Left colon (tissue), 2 donors: ENCODE measurements at regions not wholly inside any gene's neighbourhood (a gene's known extent, or its start where the extent isn't known, plus 50 kb on each side); places are given as distances from the start of the nearest gene placed in this dataset.
"Not testable (repeated sequence)": the region's sequence is repeated elsewhere in the genome, so short reads cannot be mapped to it uniquely, and the experiment has no call there.

ENCODE experiments used
- ATAC-seq: fragments of 200-7000 bp; cut with Tn5 transposase; one replicate; pipeline ENCODE4 v1.9.1; 2020; ENCODE audit warnings: mild to moderate bottlenecking, moderate library complexity
- DNase-seq, 2 donors: peaks; one replicate each; pipeline ENCODE4 v3.0.0-alpha.2; 2020
- intact Hi-C, 2 donors: fragments of 100-400 bp; cut with DNase I in 1 of 2; cut with micrococcal nuclease in 1 of 2; formaldehyde crosslinking; loops; one replicate each; pipeline versions ENCODE4 v1.11.2 to v1.14.0; 2022; cut with DNase I, micrococcal nuclease
- donor health status: DM: no; HTN: no; CAD: no.
- donor health status: DM: yes; HTN: yes; CAD: no.

DNA sequence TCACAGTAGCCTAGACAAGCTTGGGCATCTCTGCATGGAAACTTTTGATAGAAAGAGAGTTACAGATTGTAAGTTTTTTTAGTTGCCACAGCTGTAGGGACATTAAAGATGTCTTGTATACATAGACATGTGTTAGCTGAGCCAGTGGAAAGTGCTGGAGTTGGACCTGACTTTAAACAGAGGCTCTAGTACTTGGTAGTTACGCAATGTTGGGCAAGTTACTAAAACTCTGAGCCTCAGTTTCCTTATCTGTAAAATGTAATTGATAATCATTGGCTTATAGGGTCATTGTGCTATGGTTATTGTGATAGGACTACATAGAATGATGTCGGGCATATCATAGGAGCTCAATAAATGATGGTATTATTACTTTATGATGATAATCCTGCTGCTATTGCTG lies 225.8 kb upstream of the CPHXL start:
- DNase-seq: no peak
- no peak for ATAC-seq
- intact Hi-C loops: no loop called here

DNA sequence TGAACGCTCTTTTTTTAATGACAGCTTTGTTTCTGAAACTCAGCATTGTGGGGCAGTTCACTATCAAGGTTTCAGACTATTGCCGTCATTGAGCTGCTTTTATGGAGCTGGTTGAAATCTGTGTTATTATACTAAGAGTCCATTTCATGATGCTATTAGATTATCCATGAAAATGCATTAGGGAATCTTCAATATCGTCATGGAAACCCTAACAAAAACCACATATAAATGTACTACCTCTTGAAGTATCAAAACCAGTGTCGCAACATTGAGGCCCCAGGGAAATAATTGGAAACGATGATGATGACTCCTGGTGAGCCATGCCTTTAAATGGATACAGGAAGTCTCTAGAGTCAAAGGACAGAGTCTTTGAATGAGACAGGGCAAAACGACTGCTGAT lies 231.6 kb upstream of the CPHXL start:
- ATAC-seq (no peak), DNase-seq (no peak)
- intact Hi-C loops: no loop called here

DNA sequence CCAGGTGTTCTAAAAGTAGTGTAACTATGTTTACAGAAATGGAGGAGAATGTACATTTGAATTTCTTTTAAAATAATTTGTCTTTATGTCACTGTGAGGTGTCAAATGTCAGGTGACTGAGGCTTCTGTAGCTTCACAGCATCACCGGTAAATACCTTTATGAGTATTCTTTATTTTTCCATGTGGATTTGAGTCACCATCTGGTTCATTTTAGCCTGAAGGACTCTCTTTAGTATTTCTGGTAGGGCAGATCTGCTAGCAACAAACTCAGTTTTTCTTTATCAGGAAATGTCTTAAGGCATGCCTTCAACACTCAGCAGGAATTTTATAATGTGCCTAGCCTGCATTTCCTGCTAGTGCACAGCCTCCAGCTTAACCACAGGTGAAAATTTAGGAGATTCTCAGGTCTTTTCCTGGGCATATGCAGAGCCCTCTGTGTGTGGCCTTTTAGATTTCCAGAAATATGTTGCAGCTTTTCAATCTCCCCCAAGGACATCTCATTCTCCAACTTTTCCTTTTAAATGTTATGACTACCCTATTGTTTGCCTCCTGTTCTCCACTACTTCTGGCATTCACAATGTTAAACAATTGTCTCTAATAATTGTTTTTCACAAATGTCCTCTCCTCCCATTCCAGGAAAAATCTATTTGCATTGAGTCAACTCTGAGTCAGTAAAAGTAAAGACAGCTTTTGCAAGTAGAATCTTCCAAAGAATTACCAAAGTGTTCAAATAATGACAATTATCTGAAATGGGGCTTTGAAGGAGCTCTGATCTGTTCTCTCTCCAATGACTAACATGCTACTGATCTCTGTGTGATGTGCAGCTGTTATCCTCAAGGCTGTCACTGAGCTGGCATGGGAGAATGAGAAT lies 239.4 kb upstream of the CPHXL start:
- ATAC-seq (no peak), DNase-seq (no peak)
- intact Hi-C loops: no loop called here

DNA sequence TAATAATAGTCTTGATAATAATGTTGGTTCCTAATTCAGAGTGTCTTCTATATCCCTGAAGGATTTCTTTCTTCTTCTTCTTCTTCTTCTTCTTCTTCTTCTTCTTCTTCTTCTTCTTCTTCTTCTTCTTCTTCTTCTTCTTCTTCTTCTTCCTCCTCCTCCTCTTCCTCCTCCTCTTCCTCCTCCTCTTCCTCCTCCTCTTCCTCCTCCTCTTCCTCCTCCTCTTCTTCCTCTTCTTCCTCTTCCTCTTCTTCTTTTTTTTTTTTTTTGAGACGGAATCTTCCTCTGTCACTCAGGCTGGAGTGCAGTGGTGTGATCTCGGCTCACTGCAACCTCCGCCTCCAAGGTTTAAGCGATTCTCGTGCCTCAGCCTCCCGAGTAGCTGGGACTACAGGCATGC lies 242.8 kb upstream of the CPHXL start:
- ATAC-seq, intact Hi-C loops, DNase-seq: not testable (repeated sequence)

DNA sequence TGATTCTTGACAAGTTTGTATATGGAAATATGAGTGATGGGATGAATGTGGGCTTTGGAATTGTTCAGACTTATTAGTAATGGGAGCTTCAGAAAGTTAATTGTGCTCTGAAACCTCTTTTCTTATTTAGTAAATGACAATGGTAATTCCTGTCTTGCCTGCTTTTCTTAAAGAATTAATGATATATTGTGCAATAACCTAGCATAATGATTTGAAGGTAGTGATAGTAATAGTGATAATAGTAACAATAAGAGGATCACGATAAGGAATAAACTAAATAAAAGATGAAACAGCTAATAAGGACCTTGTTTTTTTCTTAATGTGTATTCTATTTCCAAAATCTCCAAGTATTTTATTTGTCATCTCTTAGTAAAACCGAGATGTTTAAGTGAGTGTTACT lies 245.0 kb upstream of the CPHXL start:
- no peak for ATAC-seq
- DNase-seq: no peak
- intact Hi-C loops: no loop called here

DNA sequence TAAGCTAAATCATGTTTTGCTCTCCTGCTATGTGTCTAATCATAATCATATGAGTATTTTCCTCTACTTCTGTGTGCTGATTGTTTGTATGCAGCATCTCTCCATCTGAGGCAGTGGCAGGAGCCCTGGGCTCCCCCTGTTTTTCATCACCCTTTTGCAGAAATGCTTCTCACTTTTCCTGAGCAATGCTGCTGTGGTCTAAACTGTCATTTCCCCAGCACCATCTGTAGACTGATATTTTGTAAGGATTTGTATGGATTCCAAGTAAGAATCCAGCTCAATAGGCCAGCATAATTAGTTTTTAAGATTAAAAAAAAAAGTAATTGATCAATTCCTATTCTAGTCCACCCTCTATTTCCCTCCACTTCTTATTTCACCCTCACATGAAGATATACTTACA lies 257.0 kb upstream of the CPHXL start:
- intact Hi-C loops: no loop called here
- DNase-seq: no peak
- no peak for ATAC-seq

DNA sequence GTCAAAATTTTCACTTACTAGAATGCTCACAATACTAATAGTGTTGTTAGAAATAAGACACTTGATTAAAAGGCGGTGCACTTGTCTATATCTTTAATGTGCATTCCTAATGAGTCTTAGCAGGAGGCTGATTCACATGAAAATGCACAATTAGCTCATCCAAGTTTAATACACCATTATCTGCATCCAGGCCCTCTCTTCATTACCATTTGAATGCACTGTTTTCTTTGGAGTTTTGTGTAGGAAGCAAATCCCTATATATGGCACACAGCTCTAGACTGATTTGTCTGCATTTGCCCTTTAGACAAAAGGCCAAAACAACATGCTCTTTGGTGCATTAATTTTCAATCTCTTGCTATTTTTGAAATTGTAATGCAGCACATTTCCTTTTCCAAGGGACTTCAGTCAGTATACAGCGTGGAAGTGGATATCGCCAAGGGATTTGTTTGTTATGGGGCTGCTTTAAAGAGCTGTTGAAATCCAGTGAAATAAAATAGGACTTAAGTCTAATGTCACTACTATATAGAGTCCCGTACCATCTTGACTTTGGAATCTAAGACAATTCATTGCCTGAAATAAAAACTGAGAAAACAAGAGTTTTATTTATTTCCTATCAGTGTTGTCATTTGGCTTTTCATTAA lies 257.6 kb upstream of the CPHXL start:
- intact Hi-C loops: no loop called here
- no peak for DNase-seq
- ATAC-seq: no peak

DNA sequence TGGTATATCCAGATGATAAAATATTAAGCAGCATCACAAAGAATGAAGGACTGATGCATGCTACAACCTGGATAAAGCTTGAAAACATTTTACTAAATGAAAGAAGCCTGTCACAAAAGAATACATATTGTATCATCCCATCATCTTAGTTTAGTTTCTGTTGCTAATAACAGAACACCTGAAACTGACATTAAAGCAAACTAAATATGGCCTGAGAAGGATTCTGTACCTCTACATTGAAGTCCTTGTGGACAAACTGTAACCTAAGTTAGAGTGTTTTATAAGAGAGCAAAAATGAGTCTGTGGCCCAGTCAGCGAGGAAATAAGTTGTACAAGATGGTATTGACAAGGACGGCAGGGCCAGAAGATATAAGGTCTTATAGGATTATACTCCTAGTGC lies 261.0 kb upstream of the CPHXL start:
- ATAC-seq: no peak
- intact Hi-C loops: no loop called here
- no peak for DNase-seq

DNA sequence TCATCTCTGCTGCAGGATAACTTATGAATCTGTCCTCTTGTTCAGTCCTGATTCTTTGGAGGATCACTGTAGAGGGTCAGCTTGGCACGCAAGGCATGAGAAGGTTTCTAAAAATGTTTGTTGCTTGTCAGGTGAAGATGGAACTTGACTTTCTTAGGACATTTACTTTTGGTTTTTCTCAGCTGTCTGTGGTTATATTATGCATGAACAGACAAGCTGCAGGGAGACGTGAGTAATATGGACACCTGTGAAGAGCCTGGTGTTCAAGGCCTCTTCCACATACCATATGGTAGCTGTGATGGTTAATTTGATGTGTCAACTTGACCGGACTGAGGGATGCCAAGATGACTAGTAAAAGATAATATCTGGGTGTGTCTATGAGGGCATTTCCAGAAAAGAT lies 270.2 kb upstream of the CPHXL start:
- DNase-seq: no peak
- intact Hi-C loops: no loop called here

DNA sequence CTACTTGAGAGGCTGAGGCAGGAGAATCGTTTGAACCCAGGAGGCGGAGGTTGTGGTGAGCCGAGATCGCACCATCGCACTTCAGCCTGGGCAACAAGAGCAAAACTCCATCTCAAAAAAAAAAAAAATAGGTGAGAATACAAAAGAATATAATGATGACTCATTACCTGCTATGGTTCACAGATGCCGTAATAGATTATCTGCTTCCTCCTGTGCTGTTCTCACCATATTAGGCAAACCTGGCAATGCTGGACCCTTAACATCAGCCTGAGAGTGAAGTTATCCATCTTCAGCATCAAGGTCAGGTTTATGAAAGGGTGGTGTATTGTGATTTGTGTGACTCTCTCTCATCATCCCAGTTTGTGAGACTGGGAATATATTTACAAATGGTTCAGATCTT lies 271.3 kb upstream of the CPHXL start:
- DNase-seq: no peak
- no peak for ATAC-seq
- intact Hi-C loops: no loop called here

More for the DNA sequence above, 270.2 kb upstream of the CPHXL start:
- ATAC-seq: no peak

DNA sequence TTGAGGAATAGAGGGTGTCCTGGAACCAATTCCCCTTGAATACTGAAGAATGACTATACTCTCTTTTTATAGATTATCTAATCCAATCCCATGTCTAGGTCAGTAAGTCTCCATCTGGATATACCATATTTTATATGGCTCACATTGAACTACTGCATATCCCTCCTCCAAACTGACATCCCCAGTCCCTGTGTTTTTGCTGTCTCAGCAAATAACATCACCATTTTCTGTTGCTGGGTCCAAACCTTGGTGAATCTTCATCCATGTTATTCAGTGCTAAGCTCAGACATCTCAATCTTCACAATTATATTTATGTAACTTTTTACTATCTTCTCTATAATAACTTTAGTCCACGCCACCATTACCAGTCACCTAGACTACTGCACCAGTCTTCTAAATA lies 269.6 kb upstream of the CNTNAP4 start:
- intact Hi-C loops: no loop called here
- ATAC-seq (no peak), DNase-seq (no peak)

DNA sequence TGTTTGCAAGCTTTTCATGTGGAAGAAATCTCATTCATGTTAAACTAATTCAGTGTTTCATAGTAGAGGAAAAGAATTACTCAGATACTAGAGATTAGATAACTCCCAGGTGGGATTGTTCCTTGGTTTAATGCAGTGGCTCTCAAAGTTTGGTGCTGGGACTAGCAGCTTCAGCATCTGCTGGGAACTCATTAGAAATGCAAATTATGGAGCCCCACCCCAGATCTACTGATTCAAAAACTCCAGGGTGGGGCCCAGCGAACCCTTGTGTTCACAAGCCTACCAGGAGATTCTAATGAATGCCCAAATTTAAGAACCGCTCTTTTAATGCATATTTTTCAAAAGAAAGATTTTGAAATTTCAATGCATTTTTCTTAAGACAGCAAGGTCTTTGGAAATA lies 253.4 kb upstream of the CNTNAP4 start:
- DNase-seq (no peak), ATAC-seq (no peak)
- intact Hi-C loops: no loop called here

DNA sequence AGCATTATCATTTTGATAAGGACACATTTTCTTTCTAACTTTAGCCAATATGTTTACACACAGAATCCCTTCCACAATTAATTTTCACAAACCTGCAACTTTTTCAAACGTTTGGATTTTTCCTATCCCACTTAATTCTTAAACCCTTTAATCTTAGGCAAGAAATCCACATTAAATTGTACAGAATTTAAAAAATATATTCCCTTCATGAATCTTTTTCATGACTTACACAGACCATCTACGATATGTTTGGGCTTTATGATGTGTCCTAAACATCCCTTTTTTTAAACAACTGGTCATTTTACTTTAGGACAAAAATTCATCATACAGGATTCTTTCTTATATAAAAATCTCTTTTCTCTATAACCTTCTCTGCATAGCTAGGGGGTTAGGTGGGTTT lies 241.5 kb upstream of the CNTNAP4 start:
- DNase-seq (no peak), ATAC-seq (no peak)
- intact Hi-C loops: no loop called here

DNA sequence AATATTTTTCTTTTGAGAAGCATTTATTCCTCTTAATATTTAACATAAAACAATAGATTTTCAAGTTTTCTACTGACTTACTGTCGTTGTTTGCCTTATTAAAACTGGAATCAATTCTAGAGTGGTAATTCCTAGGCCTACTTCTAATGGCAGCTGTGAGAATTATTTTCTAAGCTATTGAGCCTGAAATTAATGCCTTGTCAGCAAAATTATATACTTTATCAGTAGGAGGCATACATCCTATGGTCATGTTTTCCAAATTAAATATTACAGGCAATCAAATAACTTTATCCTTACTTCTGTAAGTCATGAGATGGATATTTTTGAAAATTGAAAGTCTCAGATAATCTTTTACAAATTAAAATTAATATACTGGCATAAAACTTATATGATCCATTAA lies 239.1 kb upstream of the CNTNAP4 start:
- intact Hi-C loops: no loop called here
- no peak for ATAC-seq
- DNase-seq: no peak

DNA sequence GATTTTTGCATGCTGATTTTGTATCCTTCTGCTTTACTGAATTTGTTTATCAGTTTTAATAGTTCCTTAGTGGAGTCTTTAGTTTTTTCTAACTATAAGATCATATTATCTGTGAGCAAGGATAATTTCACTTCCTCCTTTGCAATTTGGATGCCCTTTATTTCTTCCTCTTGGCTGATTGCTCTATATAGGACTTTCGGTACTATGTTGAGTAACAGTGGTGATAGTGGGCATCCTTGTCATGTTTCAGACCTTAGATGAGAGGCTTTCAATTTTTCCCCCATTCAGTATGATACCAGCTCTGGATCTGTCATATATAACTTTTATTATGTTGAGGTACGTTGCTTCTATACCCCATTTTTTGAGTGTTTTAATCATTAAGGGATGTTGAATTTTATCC lies 224.5 kb upstream of the CNTNAP4 start:
- intact Hi-C loops: no loop called here
- ATAC-seq: no peak

DNA sequence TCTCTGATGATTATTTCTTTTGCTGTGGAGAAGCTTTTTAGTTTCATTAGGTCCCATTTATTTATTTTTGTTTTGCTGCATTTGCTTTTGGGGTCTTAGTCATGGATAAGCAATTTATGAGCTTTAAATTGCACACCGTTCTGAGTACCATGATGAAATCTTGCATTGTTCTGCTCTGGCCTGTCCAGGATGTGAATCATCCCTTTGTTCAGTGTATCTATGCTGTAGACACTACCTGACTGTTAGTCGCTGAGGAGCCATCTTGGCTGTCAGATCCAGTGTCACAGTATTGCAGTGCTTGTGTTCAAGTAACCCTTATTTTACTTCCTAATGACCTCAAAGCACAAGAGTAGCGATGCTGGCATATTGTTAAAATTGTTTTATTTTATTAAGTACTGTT lies 218.0 kb upstream of the CNTNAP4 start:
- ATAC-seq (no peak), DNase-seq (no peak)
- intact Hi-C loops: no loop called here

More for the DNA sequence above, 224.5 kb upstream of the CNTNAP4 start:
- DNase-seq: no peak

DNA sequence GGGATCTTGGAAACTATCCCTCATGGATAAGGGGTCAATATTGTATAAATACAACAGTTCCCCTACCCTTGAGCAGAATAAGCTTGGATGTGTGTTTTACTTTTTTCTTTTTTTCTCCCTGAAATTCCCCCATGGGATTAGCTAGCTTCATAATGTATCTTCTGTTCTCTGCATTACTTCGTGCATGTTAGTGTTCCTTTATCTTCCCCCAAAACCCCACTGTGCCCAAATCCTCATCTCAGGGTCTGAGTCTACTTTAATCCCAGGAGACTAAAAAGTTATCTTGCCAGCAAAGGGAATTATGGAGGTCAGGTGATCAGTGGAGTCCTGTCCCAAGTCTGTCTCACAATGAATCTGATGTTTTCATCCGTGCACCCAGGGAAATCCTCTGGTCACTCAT lies 217.5 kb upstream of the CNTNAP4 start:
- ATAC-seq: no peak
- intact Hi-C loops: no loop called here
- no peak for DNase-seq

DNA sequence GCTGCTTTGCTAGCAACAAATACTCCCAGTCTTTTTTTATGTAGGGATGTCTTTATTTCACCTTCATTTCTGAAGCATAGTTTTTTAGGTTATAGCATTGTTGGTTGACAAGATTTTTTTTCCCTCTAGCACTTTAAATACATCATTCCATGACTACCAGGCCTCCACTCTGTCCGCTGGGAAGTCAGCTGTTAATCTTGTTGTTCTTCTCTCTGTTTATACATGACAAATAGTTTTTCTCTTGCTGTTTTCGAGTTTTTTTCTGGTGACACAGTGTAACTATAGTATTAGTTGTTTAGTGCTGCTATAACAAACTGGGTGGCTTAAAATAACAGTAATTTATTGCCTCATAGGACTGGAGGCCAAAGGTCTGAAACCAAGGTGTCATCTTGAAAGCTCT lies 205.5 kb upstream of the CNTNAP4 start:
- no peak for DNase-seq
- no peak for ATAC-seq
- intact Hi-C loops: no loop called here

DNA sequence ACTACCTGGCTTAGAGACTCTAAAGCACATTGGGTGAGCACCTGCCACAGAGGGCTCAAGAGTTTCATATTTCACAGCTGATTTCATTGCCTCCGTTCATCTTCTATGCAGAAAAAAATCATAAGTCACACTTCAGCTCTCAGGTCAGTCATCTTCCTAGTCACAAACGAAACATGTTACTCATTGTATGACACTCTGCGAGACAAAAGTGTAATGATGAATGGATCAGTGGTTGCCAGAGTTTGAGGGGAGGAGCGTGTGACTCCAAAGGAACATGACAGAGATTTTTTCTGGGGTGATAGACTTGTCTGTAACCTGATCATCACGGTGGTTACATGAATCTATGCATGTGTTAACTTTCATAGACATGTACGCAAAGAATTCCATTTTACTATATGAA lies 195.2 kb upstream of the CNTNAP4 start:
- no peak for ATAC-seq
- no peak for DNase-seq
- intact Hi-C loops: no loop called here

DNA sequence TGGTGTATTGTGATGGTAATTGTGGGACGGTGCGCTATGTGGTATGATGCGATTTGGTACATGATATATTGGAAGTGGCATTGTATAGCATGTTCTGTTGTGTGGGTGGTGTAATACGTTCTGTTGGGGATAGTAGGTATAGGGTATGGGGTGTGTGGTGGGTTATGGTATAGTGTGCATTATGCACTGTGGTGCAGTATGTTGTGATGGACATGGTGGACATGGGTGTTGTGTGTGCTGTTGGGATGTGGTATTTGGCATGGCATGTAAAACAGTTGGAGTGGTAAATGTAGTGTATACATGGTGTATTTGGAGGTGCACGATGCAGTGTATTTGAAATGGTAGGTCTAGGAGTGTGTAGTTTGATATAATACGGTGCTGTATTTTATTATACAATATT lies 170.6 kb upstream of the CNTNAP4 start:
- intact Hi-C loops: no loop called here
- DNase-seq: no peak
- no peak for ATAC-seq

DNA sequence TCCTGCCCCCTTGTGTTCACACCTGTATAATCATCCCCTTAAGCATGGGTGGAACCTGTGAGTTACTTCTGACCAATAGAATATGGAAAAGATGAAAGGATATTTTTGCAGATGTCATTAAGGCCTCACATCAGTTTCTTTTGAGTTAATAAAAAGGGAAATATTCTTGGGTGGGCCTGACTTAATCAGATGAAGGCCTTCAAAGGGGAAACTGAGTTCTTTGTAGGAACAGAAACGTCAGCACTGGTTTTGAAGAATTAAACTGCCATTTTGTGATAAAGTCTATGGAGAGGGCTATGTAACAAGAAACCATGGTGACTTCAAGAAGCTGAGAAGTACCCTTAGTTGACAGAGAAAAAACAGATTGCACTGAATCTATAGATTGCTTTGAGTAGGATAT lies 168.7 kb upstream of the CNTNAP4 start:
- ATAC-seq (no peak), DNase-seq (no peak)
- intact Hi-C loops: no loop called here
